SK-N-SH treated with all-trans-retinoic acid at 6 μM for 48 hours (cell line): ENCODE measurements at regions not wholly inside any gene's neighbourhood (a gene's known extent, or its start where the extent isn't known, plus 50 kb on each side); places are given as distances from the start of the nearest gene placed in this dataset.

ENCODE experiments used
- ATAC-seq: fragments of 200-7000 bp; cut with Tn5 transposase; 3 replicates; pipeline ENCODE4 v1.9.1; 2020; ENCODE audit warnings: mild to moderate bottlenecking, moderate library complexity
- ARNTL ChIP-seq: fragments of 450-650 bp; formaldehyde crosslinking; IDR thresholded peaks from 2 replicates; pipeline ENCODE4 v1.5.0; 2020; ENCODE audit warnings: low read depth, mild to moderate bottlenecking, moderate library complexity, borderline replicate concordance
- BACH2 ChIP-seq: fragments of 250-450 bp; sonication (Bioruptor Pico); IDR thresholded peaks from 2 replicates; pipeline ENCODE4 v1.9.0; 2021; ENCODE audit warnings: mild to moderate bottlenecking, borderline replicate concordance
- CREB5 ChIP-seq: fragments of 250-450 bp; sonication (Bioruptor Pico); IDR thresholded peaks from 2 replicates; pipeline ENCODE4 v1.5.1; 2020; ENCODE audit warnings: low read depth, mild to moderate bottlenecking, moderate library complexity
- CSRNP3 ChIP-seq: fragments of 250-450 bp; sonication (Bioruptor Pico); IDR thresholded peaks from 2 replicates; pipeline ENCODE4 v1.5.1; 2021; ENCODE audit warnings: mild to moderate bottlenecking, moderate library complexity
- ESRRG ChIP-seq: fragments of 250-450 bp; sonication (Bioruptor Pico); IDR thresholded peaks from 2 replicates; pipeline ENCODE4 v1.6.1; 2021; ENCODE audit warnings: mild to moderate bottlenecking
- OSR1 ChIP-seq: fragments of 250-450 bp; sonication (Bioruptor Pico); IDR thresholded peaks from 2 replicates; pipeline ENCODE4 v1.8.0; 2022; ENCODE audit warnings: moderate library complexity, mild to moderate bottlenecking, inconsistent platforms
- PATZ1 ChIP-seq: fragments of 250-450 bp; sonication (Bioruptor Pico); IDR thresholded peaks from 2 replicates; pipeline ENCODE4 v1.8.0; 2020; ENCODE audit warnings: mild to moderate bottlenecking, moderate library complexity, borderline replicate concordance
- POU6F1 ChIP-seq: fragments of 250-450 bp; sonication (Bioruptor Pico); IDR thresholded peaks from 2 replicates; pipeline ENCODE4 v1.8.0; 2021; ENCODE audit warnings: low read depth, mild to moderate bottlenecking, moderate library complexity, borderline replicate concordance
- PPARA ChIP-seq: fragments of 250-450 bp; sonication (Bioruptor Pico); IDR thresholded peaks from 2 replicates; pipeline ENCODE4 v1.5.0; 2020; ENCODE audit warnings: mild to moderate bottlenecking, borderline replicate concordance
- SNAI2 ChIP-seq: fragments of 250-450 bp; sonication (Bioruptor Pico); IDR thresholded peaks from 2 replicates; pipeline ENCODE4 v1.5.0; 2020; ENCODE audit warnings: mild to moderate bottlenecking, moderate library complexity
- TCF4 ChIP-seq: fragments of 250-450 bp; sonication (Bioruptor Pico); IDR thresholded peaks from 2 replicates; pipeline ENCODE4 v1.8.0; 2021; ENCODE audit warnings: mild to moderate bottlenecking, moderate library complexity, borderline replicate concordance
- TOX ChIP-seq: fragments of 250-450 bp; sonication (Bioruptor Pico); IDR thresholded peaks from 2 replicates; pipeline ENCODE4 v1.8.0; 2021; ENCODE audit warnings: mild to moderate bottlenecking, moderate library complexity, borderline replicate concordance
- ZC3H10 ChIP-seq: fragments of 250-450 bp; sonication (Bioruptor Pico); IDR thresholded peaks from 2 replicates; pipeline ENCODE4 v1.5.1; 2021; ENCODE audit warnings: mild to moderate bottlenecking, moderate library complexity
- ZFP3 ChIP-seq: fragments of 250-450 bp; sonication (Bioruptor Pico); IDR thresholded peaks from 2 replicates; pipeline ENCODE4 v1.5.0; 2020; ENCODE audit warnings: mild to moderate bottlenecking, moderate library complexity
- ZFP30 ChIP-seq: fragments of 450-650 bp; formaldehyde crosslinking; IDR thresholded peaks from 2 replicates; pipeline ENCODE4 v1.5.0; 2022; ENCODE audit warnings: mild to moderate bottlenecking, moderate library complexity
- ZNF565 ChIP-seq: fragments of 450-650 bp; formaldehyde crosslinking; conservative IDR thresholded peaks from 2 replicates; pipeline ENCODE4 v1.5.0; 2020; ENCODE audit warnings: low read depth, mild to moderate bottlenecking, moderate library complexity
- ZNF70 ChIP-seq: fragments of 450-650 bp; formaldehyde crosslinking; IDR thresholded peaks from 2 replicates; pipeline ENCODE4 v1.5.0; 2020; ENCODE audit warnings: mild to moderate bottlenecking, moderate library complexity

GRCh38 chr10:29007370-29007747 is 281.5 kb upstream of the LYZL1 start:
- ATAC-seq = no peak
- TF ChIP-seq ESRRG (CRISPR knock-in tag) (no peak), ZFP30 (no peak), ZFP3 (CRISPR knock-in tag) (no peak), ZC3H10 (CRISPR knock-in tag) (no peak), ZNF70 (no peak), BACH2 (no peak), ARNTL (CRISPR knock-in tag) (no peak), OSR1 (CRISPR knock-in tag) (no peak), POU6F1 (CRISPR knock-in tag) (no peak), TOX (no peak), CSRNP3 (CRISPR knock-in tag) (no peak), SNAI2 (CRISPR knock-in tag) (no peak), ZNF565 (no peak), PATZ1 (CRISPR knock-in tag) (no peak)

GRCh38 chr10:29007748-29008610 is 280.9 kb upstream of the LYZL1 start:
- TF ChIP-seq CSRNP3 (CRISPR knock-in tag) = no peak
- TF ChIP-seq ESRRG (CRISPR knock-in tag) = no peak
- no peak for TF ChIP-seq PPARA (CRISPR knock-in tag)
- no peak for TF ChIP-seq TCF4 (CRISPR knock-in tag)
- TF ChIP-seq ZFP3 (CRISPR knock-in tag) = no peak
- TF ChIP-seq ARNTL (CRISPR knock-in tag) = no peak
- TF ChIP-seq BACH2 = no peak
- no peak for TF ChIP-seq CREB5 (CRISPR knock-in tag)
- TF ChIP-seq ZNF70 = no peak
- TF ChIP-seq POU6F1 (CRISPR knock-in tag) = no peak
- no peak for TF ChIP-seq PATZ1 (CRISPR knock-in tag)
- TF ChIP-seq ZC3H10 (CRISPR knock-in tag) = no peak
- TF ChIP-seq, all 23 proteins: peak for 0
- no peak for ATAC-seq
